B cell (primary cell): ENCODE measurements at regions not wholly inside any gene's neighbourhood (a gene's known extent, or its start where the extent isn't known, plus 50 kb on each side); places are given as distances from the start of the nearest gene placed in this dataset.

Source experiments
- ATAC-seq: fragments of 200-7000 bp; cut with Tn5 transposase; one replicate; pipeline ENCODE4 v1.10.0; 2021; ENCODE audit warnings: low read depth, mild to moderate bottlenecking, moderate number of reproducible peaks, moderate library complexity
- CTCF ChIA-PET: fragments of 350-600 bp; sonication (Branson Sonifier 250); formaldehyde crosslinking; loops from one replicate; lab custom pipeline; 2021; ENCODE audit warnings: antibody characterized with exemption, inconsistent platforms; lab: Charles Lee
- POLR2A ChIA-PET: fragments of 350-600 bp; sonication (Branson Sonifier 250); formaldehyde crosslinking; loops from one replicate; lab custom pipeline; 2021; ENCODE audit warnings: antibody characterized with exemption; lab: Charles Lee
- DNase-seq: peaks from one replicate; pipeline ENCODE4 v3.0.0; 2013
- H2AFZ ChIP-seq: 2 replicates; pipeline ENCODE4 v1.6.1; 2012; ENCODE audit warnings: mild to moderate bottlenecking, low read depth, low read length; ENCODE audit not compliant: insufficient read depth, poor library complexity, severe bottlenecking
- H3K27ac ChIP-seq, 2 donors: 1 replicate in 1 of 2; 2 replicates in 1 of 2; pipeline ENCODE4 v1.5.1; 2012 to 2013; ENCODE audit warnings: low read length in 2 of 2, mild to moderate bottlenecking in 2 of 2, moderate library complexity in 1 of 2
- H3K27me3 ChIP-seq, 4 experiments: fragments of 200-600 bp in 1 of 4; sonication (generic) in 1 of 4; replicated peaks in 1 of 4; 1 replicate in 2 of 4; 2 replicates in 2 of 4; pipeline versions ENCODE4 v1.6.1 to v1.7.0; 2013 to 2016; ENCODE audit warnings: low read length in 3 of 4, mild to moderate bottlenecking in 2 of 4, mixed read lengths in 1 of 4, moderate library complexity in 1 of 4; ENCODE audit not compliant: insufficient read depth in 4 of 4, control insufficient read depth in 3 of 4; ENCODE audit errors: control extremely low read depth in 1 of 4
- H3K36me3 ChIP-seq, 2 experiments: replicated peaks in 1 of 2; 1 replicate in 1 of 2; 2 replicates in 1 of 2; pipeline versions ENCODE4 v1.6.1 to v1.7.1; 2013; ENCODE audit warnings: low read length in 1 of 2; ENCODE audit not compliant: insufficient read depth in 2 of 2, control insufficient read depth in 1 of 2; ENCODE audit errors: control extremely low read depth in 1 of 2, extremely low read depth in 1 of 2
- H3K4me1 ChIP-seq, 2 donors: fragments of 200-600 bp in 1 of 2; sonication (generic) in 1 of 2; 1 replicate in 1 of 2; 2 replicates in 1 of 2; pipeline versions ENCODE4 v1.5.1 to v1.6.1; 2013 to 2017; ENCODE audit warnings: low read length in 2 of 2; ENCODE audit not compliant: control insufficient read depth in 2 of 2, insufficient read depth in 2 of 2
- H3K4me2 ChIP-seq: replicated peaks from 2 replicates; pipeline ENCODE3; 2012; ENCODE audit warnings: mild to moderate bottlenecking, low read depth, low read length; ENCODE audit not compliant: poor library complexity, severe bottlenecking
- H3K4me3 ChIP-seq, 5 experiments: fragments of 200-600 bp in 1 of 5; sonication (generic) in 1 of 5; 1 replicate in 3 of 5; 2 replicates in 2 of 5; pipeline versions ENCODE4 v1.5.1 to v1.7.0; 2011 to 2016; ENCODE audit warnings: low read length in 4 of 5, mild to moderate bottlenecking in 4 of 5, low read depth in 2 of 5, control low read depth in 1 of 5, moderate library complexity in 1 of 5; ENCODE audit not compliant: insufficient read depth in 1 of 5; ENCODE audit errors: control extremely low read depth in 1 of 5, extremely low read depth in 1 of 5
- H3K79me2 ChIP-seq: fragments of 200-600 bp; sonication (generic); one replicate; pipeline ENCODE4 v1.6.0; 2016; ENCODE audit warnings: low read length; ENCODE audit not compliant: control insufficient read depth, insufficient read depth
- H3K9ac ChIP-seq: fragments of 200-600 bp; sonication (generic); 2 replicates; pipeline ENCODE4 v1.6.1; 2017; ENCODE audit warnings: mild to moderate bottlenecking, low read length, moderate library complexity
- H3K9me3 ChIP-seq, 3 donors: one replicate each; pipeline versions ENCODE4 v1.6.1 to v1.7.1; 2013; ENCODE audit warnings: low read length in 2 of 3; ENCODE audit not compliant: control insufficient read depth in 2 of 3, insufficient read depth in 1 of 3; ENCODE audit errors: control extremely low read depth in 1 of 3
- H4K20me1 ChIP-seq: 2 replicates; pipeline ENCODE4 v1.6.0; 2012; ENCODE audit warnings: mild to moderate bottlenecking, low read length; ENCODE audit not compliant: insufficient read depth, control insufficient read depth, poor library complexity, severe bottlenecking
- H3K27ac Mint-ChIP-seq: one replicate; pipeline ENCODE4 v1.8.0; 2021; ENCODE audit warnings: mixed read lengths
- H3K27me3 Mint-ChIP-seq: one replicate; pipeline ENCODE4 v1.8.0; 2021; ENCODE audit warnings: mixed read lengths
- H3K4me1 Mint-ChIP-seq: one replicate; pipeline ENCODE4 v1.8.0; 2021; ENCODE audit warnings: mixed read lengths
- H3K4me3 Mint-ChIP-seq: one replicate; pipeline ENCODE4 v1.8.0; 2021; ENCODE audit warnings: mixed read lengths
- H3K9me3 Mint-ChIP-seq: one replicate; pipeline ENCODE4 v1.8.0; 2022; ENCODE audit warnings: mixed read lengths; ENCODE audit not compliant: insufficient read depth
- EZH2 ChIP-seq: IDR thresholded peaks from 2 replicates; pipeline ENCODE4 v1.6.1; 2012; ENCODE audit warnings: borderline replicate concordance, low read depth, mild to moderate bottlenecking, moderate library complexity, low read length; ENCODE audit not compliant: insufficient read depth, poor library complexity, severe bottlenecking
- WGBS: methylation state at CpG from one replicate; pipeline ENCODE4 v1.1.5; 2013; ENCODE audit warnings: missing lambda C conversion rate; ENCODE audit not compliant: insufficient coverage; 5-methylcytosine and 5-hydroxymethylcytosine counted together
- intact Hi-C: fragments of 100-400 bp; cut with micrococcal nuclease; formaldehyde crosslinking; loops from one replicate; pipeline ENCODE4 v1.10.0; 2022
- TF ChIP-seq, protein P1 (sequence below): fragments of 200-600 bp; IDR thresholded peaks from one replicate; pipeline ENCODE4 v1.8.0; 2022; ENCODE audit warnings: antibody characterized with exemption, mild to moderate bottlenecking

DNA sequence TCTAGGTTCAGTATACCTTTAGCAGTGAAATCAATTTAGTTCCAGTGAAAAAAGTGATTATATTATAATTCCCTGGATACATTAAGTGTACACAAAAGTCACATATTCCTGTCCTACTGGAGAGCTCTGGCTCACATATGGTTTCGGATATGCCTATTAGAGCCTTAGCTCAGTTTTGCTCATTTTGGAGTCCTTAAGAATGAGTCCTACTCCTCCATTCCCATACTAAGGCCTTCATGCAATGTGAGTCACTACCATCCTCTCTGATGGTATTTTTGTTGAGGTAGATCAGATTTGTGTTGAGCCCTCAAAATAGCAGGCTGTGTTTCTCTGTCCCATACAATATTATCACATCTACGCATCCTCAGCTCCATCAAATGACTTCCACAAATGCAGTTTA is 294.2 kb upstream of the COL8A1 start:
- H4K20me1 ChIP-seq: no peaks in the 10 kb centered on the region
- no peaks in the 10 kb centered on the region for H3K9me3 ChIP-seq
- Mint-ChIP-seq H3K4me1 (no peaks in the 10 kb centered on the region), H3K27me3 (no peaks in the 10 kb centered on the region), H3K27ac (no peak overlapping the region), H3K9me3 (peaks cover 4% of the 10 kb centered on the region), H3K4me3 (no peak overlapping the region)
- no peak overlapping the region for H3K9ac ChIP-seq
- WGBS: no CpG with 5 or more reads among the region's 2 CpGs
- DNase-seq (no peak), ATAC-seq (no peak)
- no peak overlapping the region for H3K27ac ChIP-seq
- intact Hi-C loops: no loop called here
- H3K79me2 ChIP-seq: no peaks in the 10 kb centered on the region
- TF ChIP-seq, protein P1, sequence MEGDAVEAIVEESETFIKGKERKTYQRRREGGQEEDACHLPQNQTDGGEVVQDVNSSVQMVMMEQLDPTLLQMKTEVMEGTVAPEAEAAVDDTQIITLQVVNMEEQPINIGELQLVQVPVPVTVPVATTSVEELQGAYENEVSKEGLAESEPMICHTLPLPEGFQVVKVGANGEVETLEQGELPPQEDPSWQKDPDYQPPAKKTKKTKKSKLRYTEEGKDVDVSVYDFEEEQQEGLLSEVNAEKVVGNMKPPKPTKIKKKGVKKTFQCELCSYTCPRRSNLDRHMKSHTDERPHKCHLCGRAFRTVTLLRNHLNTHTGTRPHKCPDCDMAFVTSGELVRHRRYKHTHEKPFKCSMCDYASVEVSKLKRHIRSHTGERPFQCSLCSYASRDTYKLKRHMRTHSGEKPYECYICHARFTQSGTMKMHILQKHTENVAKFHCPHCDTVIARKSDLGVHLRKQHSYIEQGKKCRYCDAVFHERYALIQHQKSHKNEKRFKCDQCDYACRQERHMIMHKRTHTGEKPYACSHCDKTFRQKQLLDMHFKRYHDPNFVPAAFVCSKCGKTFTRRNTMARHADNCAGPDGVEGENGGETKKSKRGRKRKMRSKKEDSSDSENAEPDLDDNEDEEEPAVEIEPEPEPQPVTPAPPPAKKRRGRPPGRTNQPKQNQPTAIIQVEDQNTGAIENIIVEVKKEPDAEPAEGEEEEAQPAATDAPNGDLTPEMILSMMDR: no peak
- no peak for TF ChIP-seq EZH2
- no peak overlapping the region for H3K4me2 ChIP-seq
- CTCF ChIA-PET: no interaction called here
- no peaks in the 10 kb centered on the region for H3K36me3 ChIP-seq
- no peak overlapping the region for H3K4me3 ChIP-seq
- no peaks in the 10 kb centered on the region for H3K27me3 ChIP-seq
- no peaks in the 10 kb centered on the region for H3K4me1 ChIP-seq
- no peak overlapping the region for H2AFZ ChIP-seq
- POLR2A ChIA-PET: no interaction called here

- H3K9me3 Mint-ChIP-seq: peaks cover 4% of the 10 kb centered on the region
- H3K4me1 ChIP-seq: no peaks in the 10 kb centered on the region
Observed at GRCh38 chr3:99342383-99342782, 296.0 kb upstream of the COL8A1 start.

More at GRCh38 chr3:99342383-99342782, 296.0 kb upstream of the COL8A1 start:
- ChIA-PET CTCF (no interaction called here), POLR2A (no interaction called here)
- H3K79me2 ChIP-seq: no peaks in the 10 kb centered on the region
- H3K27me3 ChIP-seq: no peaks in the 10 kb centered on the region
- H3K4me2 ChIP-seq: no peak overlapping the region
- no peaks in the 10 kb centered on the region for H3K36me3 ChIP-seq
- no peak overlapping the region for H3K4me3 Mint-ChIP-seq
- H3K27ac ChIP-seq: no peak overlapping the region
- no peak overlapping the region for H3K4me3 ChIP-seq
- WGBS: no CpG with 5 or more reads among the region's 1 CpG
- no peak overlapping the region for H2AFZ ChIP-seq
- no peaks in the 10 kb centered on the region for H3K27me3 Mint-ChIP-seq
- no peak overlapping the region for H3K9ac ChIP-seq
- ATAC-seq (no peak), DNase-seq (no peak)
- no peaks in the 10 kb centered on the region for H4K20me1 ChIP-seq
- TF ChIP-seq, protein P1: no peak
- no peak for TF ChIP-seq EZH2
- no peak overlapping the region for H3K27ac Mint-ChIP-seq
- H3K4me1 Mint-ChIP-seq: no peaks in the 10 kb centered on the region
- no peaks in the 10 kb centered on the region for H3K9me3 ChIP-seq
- intact Hi-C loops: no loop called here
